Heart left ventricle (tissue), 13 donors: ENCODE measurements at regions not wholly inside any gene's neighbourhood (a gene's known extent, or its start where the extent isn't known, plus 50 kb on each side); places are given as distances from the start of the nearest gene placed in this dataset.

Experiments
- POLR2A ChIP-seq, 2 donors: fragments of 450-650 bp; IDR thresholded peaks; one replicate each; pipeline ENCODE4 v1.6.1; 2017; ENCODE audit warnings: antibody characterized with exemption in 2 of 2, mild to moderate bottlenecking in 2 of 2, moderate library complexity in 2 of 2
- TF ChIP-seq, protein P1 (sequence below), 12 donors: fragments of 200-600 bp; sonication (generic) in 4 of 12; IDR thresholded peaks; one replicate each; pipeline versions ENCODE4 v1.5.0 to v1.8.0; 2018 to 2022; ENCODE audit warnings: antibody characterized with exemption in 12 of 12, mild to moderate bottlenecking in 5 of 12
- donor health status: ischemic (EF 13 %, LVEDD 7.1; RV severe dilation, severe dysfunction).
- donor health status: DM: no; HTN: yes; CAD: no.
- donor health status: DM: no; HTN: no; CAD: no.
- donor health status: ischemic (EF 25% LVEDD 6.9; RV normal size, moderate dysfunction).
- donor health status: ischemic (EF 25% LVEDD 5.7; RV mildly dilated, moderate dysfunction).
- donor health status: ischemic (EF 35%, LVEDD 5.7; RV mildly dilated, moderate dysfunction).
- donor health status: nonischemic (EF 11% LVEDD 7.7; RV severe dilation, severe dysfunction).
- donor health status: DM: yes; HTN: yes; CAD: no.
- donor health status: PGD.
- donor health status: ischemic (EF 29% LVEDD 5.4; RV normal size, mild dysfunction).
- donor health status: nonischemic (EF 23%, LVEDD 6.1; RV moderate dilation, normal function).

DNA sequence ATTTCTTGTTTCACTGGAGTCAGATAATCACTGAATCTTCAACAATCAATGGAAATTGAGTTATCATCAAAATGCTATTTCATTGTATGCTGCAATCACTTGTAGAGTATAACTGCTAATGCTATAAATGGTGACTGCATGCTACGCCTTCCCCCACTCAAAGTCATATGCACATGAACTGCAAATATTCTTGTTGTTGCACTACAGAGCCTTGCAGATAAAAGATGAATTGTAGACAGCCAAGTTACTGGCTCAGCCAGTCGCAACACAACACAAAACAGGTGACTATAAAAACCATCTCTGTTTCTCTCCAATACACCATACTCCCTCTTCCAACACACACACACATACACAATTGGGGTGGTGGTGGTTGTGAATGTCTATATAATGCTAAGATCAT, 171.0 kb upstream of the HMGA2 start:
- TF ChIP-seq, protein P1, sequence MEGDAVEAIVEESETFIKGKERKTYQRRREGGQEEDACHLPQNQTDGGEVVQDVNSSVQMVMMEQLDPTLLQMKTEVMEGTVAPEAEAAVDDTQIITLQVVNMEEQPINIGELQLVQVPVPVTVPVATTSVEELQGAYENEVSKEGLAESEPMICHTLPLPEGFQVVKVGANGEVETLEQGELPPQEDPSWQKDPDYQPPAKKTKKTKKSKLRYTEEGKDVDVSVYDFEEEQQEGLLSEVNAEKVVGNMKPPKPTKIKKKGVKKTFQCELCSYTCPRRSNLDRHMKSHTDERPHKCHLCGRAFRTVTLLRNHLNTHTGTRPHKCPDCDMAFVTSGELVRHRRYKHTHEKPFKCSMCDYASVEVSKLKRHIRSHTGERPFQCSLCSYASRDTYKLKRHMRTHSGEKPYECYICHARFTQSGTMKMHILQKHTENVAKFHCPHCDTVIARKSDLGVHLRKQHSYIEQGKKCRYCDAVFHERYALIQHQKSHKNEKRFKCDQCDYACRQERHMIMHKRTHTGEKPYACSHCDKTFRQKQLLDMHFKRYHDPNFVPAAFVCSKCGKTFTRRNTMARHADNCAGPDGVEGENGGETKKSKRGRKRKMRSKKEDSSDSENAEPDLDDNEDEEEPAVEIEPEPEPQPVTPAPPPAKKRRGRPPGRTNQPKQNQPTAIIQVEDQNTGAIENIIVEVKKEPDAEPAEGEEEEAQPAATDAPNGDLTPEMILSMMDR (IDR thresholded peaks at IDR 0.05) = no peak
- TF ChIP-seq POLR2A (IDR thresholded peaks at IDR 0.05) = no peak
